Parathyroid adenoma (tissue), 2 donors: ENCODE measurements at regions not wholly inside any gene's neighbourhood (a gene's known extent, or its start where the extent isn't known, plus 50 kb on each side); places are given as distances from the start of the nearest gene placed in this dataset.

Source experiments
- H2AFZ ChIP-seq: fragments of 300-600 bp; sonication (generic); one replicate; pipeline ENCODE4 v1.7.0; 2017; ENCODE audit warnings: antibody characterized with exemption, mild to moderate bottlenecking
- H3K27ac ChIP-seq: fragments of 300-600 bp; sonication (generic); one replicate; pipeline ENCODE4 v1.7.0; 2017
- H3K27me3 ChIP-seq: fragments of 300-600 bp; sonication (generic); one replicate; pipeline ENCODE4 v1.7.0; 2017; ENCODE audit warnings: low read length; ENCODE audit not compliant: control insufficient read depth, insufficient read depth
- H3K36me3 ChIP-seq: fragments of 300-600 bp; sonication (generic); one replicate; pipeline ENCODE4 v1.7.0; 2017; ENCODE audit warnings: low read length; ENCODE audit not compliant: control insufficient read depth, insufficient read depth
- H3K4me1 ChIP-seq: fragments of 300-600 bp; sonication (generic); one replicate; pipeline ENCODE4 v1.7.0; 2017; ENCODE audit warnings: control low read depth
- H3K4me2 ChIP-seq: fragments of 300-600 bp; sonication (generic); one replicate; pipeline ENCODE4 v1.7.0; 2017; ENCODE audit warnings: low read length
- H3K4me3 ChIP-seq: fragments of 300-600 bp; sonication (generic); one replicate; pipeline ENCODE4 v1.7.0; 2017; ENCODE audit warnings: low read depth, low read length
- H3K79me2 ChIP-seq: fragments of 300-600 bp; sonication (generic); one replicate; pipeline ENCODE4 v1.7.0; 2017; ENCODE audit warnings: control low read depth
- H3K9ac ChIP-seq: fragments of 300-600 bp; sonication (generic); one replicate; pipeline ENCODE4 v1.7.0; 2017; ENCODE audit warnings: mild to moderate bottlenecking
- H3K9me3 ChIP-seq: fragments of 300-600 bp; sonication (generic); one replicate; pipeline ENCODE4 v1.7.0; 2017; ENCODE audit warnings: low read length; ENCODE audit not compliant: control insufficient read depth
- TF ChIP-seq, protein P1 (sequence below): fragments of 300-600 bp; sonication (generic); IDR thresholded peaks from one replicate; pipeline ENCODE4 v1.7.0; 2017; ENCODE audit warnings: antibody characterized with exemption, mild to moderate bottlenecking
- donor health status: primary hyperparathyroidism.

DNA sequence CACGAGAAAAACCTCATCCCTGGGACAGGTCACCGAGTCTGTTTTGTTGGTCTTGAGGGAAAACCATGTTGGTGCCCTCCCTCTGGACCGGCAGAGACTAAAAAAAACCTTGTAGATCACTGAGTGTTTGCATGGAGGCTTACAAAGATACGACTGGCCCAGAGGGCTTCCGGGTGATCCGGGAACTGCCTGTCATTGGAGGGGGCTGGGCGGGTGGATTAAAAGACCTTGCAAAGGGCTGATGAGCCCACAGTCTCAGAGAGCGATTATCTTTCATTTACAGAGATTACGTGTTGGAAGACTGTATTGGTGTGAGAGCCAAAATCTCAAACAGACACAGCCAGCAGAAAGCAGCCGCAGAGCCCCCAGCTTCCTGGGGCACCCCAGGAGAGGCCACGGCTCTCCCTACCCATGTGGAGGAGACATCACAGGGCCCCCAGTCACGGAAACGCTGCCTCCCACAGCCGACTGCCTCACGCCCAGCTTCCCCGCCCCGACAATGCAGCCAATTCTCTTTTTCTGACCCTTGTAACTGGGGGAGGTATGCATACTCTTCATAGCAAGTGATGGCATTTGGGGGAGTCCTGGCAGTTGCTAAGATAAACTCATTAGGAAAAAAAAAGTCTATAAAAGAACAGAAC is 426.4 kb downstream of the CTTN start:
- H3K79me2 ChIP-seq = no peaks in the 10 kb centered on the region
- H3K27ac ChIP-seq = no peak overlapping the region
- H3K4me1 ChIP-seq = no peaks in the 10 kb centered on the region
- TF ChIP-seq, protein P1, sequence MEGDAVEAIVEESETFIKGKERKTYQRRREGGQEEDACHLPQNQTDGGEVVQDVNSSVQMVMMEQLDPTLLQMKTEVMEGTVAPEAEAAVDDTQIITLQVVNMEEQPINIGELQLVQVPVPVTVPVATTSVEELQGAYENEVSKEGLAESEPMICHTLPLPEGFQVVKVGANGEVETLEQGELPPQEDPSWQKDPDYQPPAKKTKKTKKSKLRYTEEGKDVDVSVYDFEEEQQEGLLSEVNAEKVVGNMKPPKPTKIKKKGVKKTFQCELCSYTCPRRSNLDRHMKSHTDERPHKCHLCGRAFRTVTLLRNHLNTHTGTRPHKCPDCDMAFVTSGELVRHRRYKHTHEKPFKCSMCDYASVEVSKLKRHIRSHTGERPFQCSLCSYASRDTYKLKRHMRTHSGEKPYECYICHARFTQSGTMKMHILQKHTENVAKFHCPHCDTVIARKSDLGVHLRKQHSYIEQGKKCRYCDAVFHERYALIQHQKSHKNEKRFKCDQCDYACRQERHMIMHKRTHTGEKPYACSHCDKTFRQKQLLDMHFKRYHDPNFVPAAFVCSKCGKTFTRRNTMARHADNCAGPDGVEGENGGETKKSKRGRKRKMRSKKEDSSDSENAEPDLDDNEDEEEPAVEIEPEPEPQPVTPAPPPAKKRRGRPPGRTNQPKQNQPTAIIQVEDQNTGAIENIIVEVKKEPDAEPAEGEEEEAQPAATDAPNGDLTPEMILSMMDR = no peak
- no peaks in the 10 kb centered on the region for H3K27me3 ChIP-seq
- no peak overlapping the region for H2AFZ ChIP-seq
- no peak overlapping the region for H3K9ac ChIP-seq
- no peak overlapping the region for H3K4me2 ChIP-seq
- H3K36me3 ChIP-seq = no peaks in the 10 kb centered on the region
- no peaks in the 10 kb centered on the region for H3K9me3 ChIP-seq
- H3K4me3 ChIP-seq = no peak overlapping the region

DNA sequence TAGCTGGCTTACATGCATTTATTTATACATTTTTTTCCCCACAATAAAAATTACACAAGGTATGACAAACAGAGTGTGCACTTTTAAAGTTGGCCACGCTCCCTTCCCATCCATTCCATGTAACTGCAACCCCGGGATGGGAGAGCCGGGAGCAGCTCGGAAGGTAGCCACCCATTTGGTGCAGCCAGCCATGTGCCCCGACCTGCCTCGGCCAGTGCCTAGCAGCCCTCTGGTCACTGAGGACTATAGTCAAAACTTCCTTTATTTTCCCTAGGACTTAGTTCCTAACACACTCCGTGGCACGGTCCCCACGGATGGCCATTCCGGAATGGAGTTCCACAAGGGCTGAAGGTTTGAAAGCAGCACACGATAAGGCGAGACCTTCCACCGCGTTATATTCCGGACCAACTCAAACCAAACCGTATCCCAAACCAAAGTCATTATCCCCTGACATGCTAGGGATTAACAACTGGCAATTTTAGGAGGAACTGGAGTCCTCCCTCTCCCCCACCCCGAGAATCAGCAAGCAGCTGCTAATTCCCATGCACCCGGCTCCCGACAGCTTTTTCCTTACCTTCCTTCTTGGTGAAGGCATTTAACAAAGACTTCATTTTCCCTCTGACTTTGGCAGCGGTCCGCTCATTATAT is 426.4 kb downstream of the SHANK2 start:
- Histone ChIP-seq H3K9ac (no peak overlapping the region), H3K4me2 (no peak overlapping the region), H3K9me3 (no peaks in the 10 kb centered on the region), H3K27me3 (no peaks in the 10 kb centered on the region), H3K36me3 (no peaks in the 10 kb centered on the region), H3K4me3 (no peak overlapping the region), H3K79me2 (no peaks in the 10 kb centered on the region), H3K27ac (no peak overlapping the region), H2AFZ (no peak overlapping the region), H3K4me1 (no peaks in the 10 kb centered on the region)
- TF ChIP-seq, protein P1 = no peak

DNA sequence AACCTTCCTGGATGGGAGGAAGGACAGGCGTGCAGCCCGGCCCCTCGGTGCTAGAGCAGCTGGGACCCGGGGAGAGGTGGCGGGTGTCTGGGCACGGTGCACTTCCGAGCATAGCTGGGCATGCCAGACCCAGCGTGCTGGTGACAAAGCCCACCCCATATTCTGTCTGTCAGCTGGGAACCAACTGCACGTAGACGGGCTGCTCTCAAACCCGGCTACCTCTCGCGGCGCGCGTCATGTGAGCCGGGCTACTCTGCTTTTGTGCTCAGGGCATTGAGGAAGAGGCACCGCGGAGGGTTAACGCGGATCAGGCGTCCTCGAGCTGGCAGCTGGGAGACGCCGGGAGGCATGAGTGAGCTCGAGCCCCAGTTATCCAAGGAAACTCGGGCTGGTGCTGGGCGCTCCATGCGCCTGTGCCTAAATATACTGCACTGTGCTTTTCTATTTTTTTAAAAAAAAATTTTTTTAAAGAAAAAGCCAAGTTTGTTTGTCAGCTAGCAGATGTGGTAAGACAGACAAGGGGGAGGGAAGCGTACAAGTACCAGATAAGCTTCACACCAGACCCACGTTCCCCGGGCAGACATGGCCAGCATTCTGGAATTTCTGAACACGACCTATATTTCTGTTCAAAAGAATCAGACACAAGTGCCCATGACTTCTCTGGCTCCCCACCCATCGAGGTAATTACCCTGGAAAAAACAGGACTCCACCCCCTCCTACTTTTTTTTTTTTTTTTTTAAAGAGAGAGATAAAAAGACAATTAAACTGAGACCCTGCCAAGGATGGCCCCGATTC is 425.6 kb downstream of the SHANK2 start:
- Histone ChIP-seq H2AFZ (no peak overlapping the region), H3K9me3 (no peaks in the 10 kb centered on the region), H3K4me1 (no peaks in the 10 kb centered on the region), H3K4me2 (no peak overlapping the region), H3K79me2 (no peaks in the 10 kb centered on the region), H3K27ac (no peak overlapping the region), H3K4me3 (no peak overlapping the region), H3K36me3 (no peaks in the 10 kb centered on the region), H3K27me3 (no peaks in the 10 kb centered on the region), H3K9ac (no peak overlapping the region)
- TF ChIP-seq, protein P1 = no peak

DNA sequence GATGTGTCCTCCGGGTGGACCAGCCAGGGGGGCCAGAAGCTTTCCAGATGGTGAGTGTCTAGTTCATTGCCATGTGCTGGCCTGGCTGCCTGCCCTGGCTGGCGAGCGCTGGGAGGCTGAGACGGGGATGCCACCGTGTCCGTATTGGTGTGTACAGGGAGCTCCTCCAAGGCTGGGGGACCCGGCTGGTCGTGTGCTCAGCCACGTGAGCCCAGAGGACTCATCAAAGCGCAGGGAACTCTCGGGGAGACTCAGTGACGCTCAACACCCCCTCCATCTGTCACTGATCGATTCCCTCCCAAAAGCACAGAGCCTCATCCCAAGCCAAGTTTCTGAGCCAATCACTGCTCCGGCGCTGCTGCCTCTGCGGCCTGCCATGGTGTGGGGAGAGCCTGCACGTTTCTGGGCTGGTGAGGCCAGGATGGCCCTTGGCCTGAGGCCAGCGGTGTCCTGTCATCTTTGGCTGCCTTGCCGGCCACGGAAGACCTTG is 423.7 kb downstream of the SHANK2 start:
- Histone ChIP-seq H3K9ac (no peak overlapping the region), H3K4me2 (no peak overlapping the region), H3K27ac (no peak overlapping the region), H3K79me2 (no peaks in the 10 kb centered on the region), H3K36me3 (no peaks in the 10 kb centered on the region), H3K4me3 (no peak overlapping the region), H3K4me1 (no peaks in the 10 kb centered on the region), H3K27me3 (no peaks in the 10 kb centered on the region), H2AFZ (no peak overlapping the region), H3K9me3 (no peaks in the 10 kb centered on the region)
- TF ChIP-seq, protein P1 = no peak
